ENCODE measurements at regions not wholly inside any gene's neighbourhood (a gene's known extent, or its start where the extent isn't known, plus 50 kb on each side); places are given as distances from the start of the nearest gene placed in this dataset.
"Not testable (repeated sequence)": the region's sequence is repeated elsewhere in the genome, so short reads cannot be mapped to it uniquely, and the experiment has no call there.

- H3K79me2 ChIP-seq (ENCODE audit: control insufficient read depth, insufficient read depth, low read length); FAIRE-seq; H4K20me1 ChIP-seq (ENCODE audit: control insufficient read depth, insufficient read depth); in situ Hi-C loops (cut with MboI); DNase-seq (ENCODE audit: low read depth, low spot score); RAD21 ChIA-PET (ENCODE audit: unreplicated experiment); H3K36me3 ChIP-seq (ENCODE audit: control insufficient read depth in 2 of 2, insufficient read depth in 2 of 2, low read length in 1 of 2); H3K27me3 ChIP-seq (replicated peaks in 1 of 2; ENCODE audit: control insufficient read depth in 2 of 2, insufficient read depth in 2 of 2, low read length in 1 of 2); CTCF ChIA-PET; POLR2A ChIA-PET; H2AFZ ChIP-seq (ENCODE audit: control insufficient read depth, low read depth, low read length); H3K9me3 ChIP-seq (replicated peaks; ENCODE audit: control insufficient read depth, insufficient read depth, low read length); H3K4me1 ChIP-seq (ENCODE audit: control insufficient read depth, insufficient read depth, low read length); H3K27ac ChIP-seq (ENCODE audit: control insufficient read depth, insufficient read depth); intact Hi-C loops (cut with micrococcal nuclease; ENCODE audit: unreplicated experiment); H3K4me3 ChIP-seq; H3K9ac ChIP-seq (ENCODE audit: control insufficient read depth, insufficient read depth, low read length); ATAC-seq; BruUV-seq (replicated peaks); H3K4me2 ChIP-seq (ENCODE audit: control insufficient read depth, insufficient read depth): not testable (repeated sequence)
- SMC1A ChIA-PET (ENCODE audit: uncharacterized antibody, unreplicated experiment) = interaction anchor here (1.0 kb wide), 1 partner anchor 8 kb away, joined by 3 read pairs; no protein-coding TSS in a partner anchor
Observed at GRCh38 chr6:94964703-94965102, 612.6 kb upstream of the MANEA start.

DNA sequence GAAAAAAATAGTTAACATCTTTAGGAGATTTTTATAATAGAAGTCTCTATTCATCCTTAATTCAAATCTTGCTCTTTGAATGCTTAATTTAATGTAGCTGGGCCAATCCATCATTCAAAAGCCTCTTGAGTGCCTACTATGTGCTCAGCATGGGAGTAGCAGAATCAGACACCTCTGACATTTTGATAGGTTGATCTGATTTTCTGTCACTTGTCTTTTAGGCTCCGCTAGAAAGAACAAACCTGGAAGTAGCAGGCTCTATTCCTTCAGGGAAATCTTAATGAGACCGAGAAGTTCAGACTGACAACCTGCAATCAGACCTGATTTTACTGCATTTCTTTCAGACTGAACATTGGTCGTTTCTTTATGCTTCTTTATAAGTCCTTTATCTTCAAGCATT, 588.6 kb upstream of the MANEA start:
- POLR2A ChIA-PET = no interaction called here
- no peaks in the 10 kb centered on the region for H3K4me1 ChIP-seq (ENCODE audit: control insufficient read depth, insufficient read depth, low read length)
- H3K36me3 ChIP-seq (ENCODE audit: control insufficient read depth in 2 of 2, insufficient read depth in 2 of 2, low read length in 1 of 2) = no peaks in the 10 kb centered on the region
- H3K4me2 ChIP-seq (ENCODE audit: control insufficient read depth, insufficient read depth) = no peak overlapping the region
- no peaks in the 10 kb centered on the region for H3K9me3 ChIP-seq (replicated peaks; ENCODE audit: control insufficient read depth, insufficient read depth, low read length)
- DNase-seq (ENCODE audit: low read depth, low spot score) (no peak), ATAC-seq (no peak), FAIRE-seq (no peak)
- RAD21 ChIA-PET (ENCODE audit: unreplicated experiment) = no interaction called here
- H2AFZ ChIP-seq (ENCODE audit: control insufficient read depth, low read depth, low read length) = no peak overlapping the region
- H3K27me3 ChIP-seq (replicated peaks in 1 of 2; ENCODE audit: control insufficient read depth in 2 of 2, insufficient read depth in 2 of 2, low read length in 1 of 2) = no peaks in the 10 kb centered on the region
- TF ChIP-seq NR2F1 (conservative IDR thresholded peaks at IDR 0.05) (no peak), ZZZ3 (IDR thresholded peaks at IDR 0.05; ENCODE audit: control insufficient read depth, insufficient read length, low read depth) (no peak), CHD1 (IDR thresholded peaks at IDR 0.05; ENCODE audit: low read depth, low read length) (no peak), NFXL1 (IDR thresholded peaks at IDR 0.05; ENCODE audit: borderline replicate concordance) (no peak), CREM (IDR thresholded peaks at IDR 0.05; ENCODE audit: low read depth) (no peak), DPF2 (IDR thresholded peaks at IDR 0.05) (no peak), CBX3 (IDR thresholded peaks at IDR 0.05; ENCODE audit: borderline replicate concordance, low read depth) (no peak), EGR1 (IDR thresholded peaks at IDR 0.05; ENCODE audit: borderline replicate concordance in 1 of 2, low read depth in 2 of 2, low read length in 2 of 2) (no peak), JUNB (IDR thresholded peaks at IDR 0.05) (no peak), BCLAF1 (IDR thresholded peaks at IDR 0.05) (no peak), SIX5 (IDR thresholded peaks at IDR 0.05; ENCODE audit: low read depth, low read length, severe bottlenecking) (no peak), MXI1 (IDR thresholded peaks at IDR 0.05; ENCODE audit: low read depth, low read length) (no peak), BRCA1 (IDR thresholded peaks at IDR 0.05; ENCODE audit: low read depth, low read length) (no peak)
- TF ChIP-seq, protein P1, sequence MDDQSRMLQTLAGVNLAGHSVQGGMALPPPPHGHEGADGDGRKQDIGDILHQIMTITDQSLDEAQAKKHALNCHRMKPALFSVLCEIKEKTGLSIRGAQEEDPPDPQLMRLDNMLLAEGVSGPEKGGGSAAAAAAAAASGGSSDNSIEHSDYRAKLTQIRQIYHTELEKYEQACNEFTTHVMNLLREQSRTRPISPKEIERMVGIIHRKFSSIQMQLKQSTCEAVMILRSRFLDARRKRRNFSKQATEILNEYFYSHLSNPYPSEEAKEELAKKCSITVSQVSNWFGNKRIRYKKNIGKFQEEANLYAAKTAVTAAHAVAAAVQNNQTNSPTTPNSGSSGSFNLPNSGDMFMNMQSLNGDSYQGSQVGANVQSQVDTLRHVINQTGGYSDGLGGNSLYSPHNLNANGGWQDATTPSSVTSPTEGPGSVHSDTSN (IDR thresholded peaks at IDR 0.05; ENCODE audit: insufficient replicate concordance, low read depth, low read length) = no peak
- TF ChIP-seq, protein P2, sequence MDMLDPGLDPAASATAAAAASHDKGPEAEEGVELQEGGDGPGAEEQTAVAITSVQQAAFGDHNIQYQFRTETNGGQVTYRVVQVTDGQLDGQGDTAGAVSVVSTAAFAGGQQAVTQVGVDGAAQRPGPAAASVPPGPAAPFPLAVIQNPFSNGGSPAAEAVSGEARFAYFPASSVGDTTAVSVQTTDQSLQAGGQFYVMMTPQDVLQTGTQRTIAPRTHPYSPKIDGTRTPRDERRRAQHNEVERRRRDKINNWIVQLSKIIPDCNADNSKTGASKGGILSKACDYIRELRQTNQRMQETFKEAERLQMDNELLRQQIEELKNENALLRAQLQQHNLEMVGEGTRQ (IDR thresholded peaks at IDR 0.05; ENCODE audit: borderline replicate concordance, low read depth, low read length) = no peak
- WGBS (ENCODE audit: insufficient coverage, insufficient replicate concordance, low lambda C conversion rate, missing lambda C conversion rate) = 13% methylated on average over 3 of the region's 3 CpGs
- H4K20me1 ChIP-seq (ENCODE audit: control insufficient read depth, insufficient read depth) = no peaks in the 10 kb centered on the region
- H3K9ac ChIP-seq (ENCODE audit: control insufficient read depth, insufficient read depth, low read length) = no peak overlapping the region
- H3K4me3 ChIP-seq = no peak overlapping the region
- intact Hi-C loops (cut with micrococcal nuclease; ENCODE audit: unreplicated experiment) = no loop called here
- no TSS peak for BruUV-seq (replicated peaks)
- CTCF ChIA-PET = interaction anchor here (1.1 kb wide), 1 partner anchor 103 kb away, joined by 3 read pairs; no protein-coding TSS in a partner anchor
- SMC1A ChIA-PET (ENCODE audit: uncharacterized antibody, unreplicated experiment) = no interaction called here
- no peak overlapping the region for H3K27ac ChIP-seq (ENCODE audit: control insufficient read depth, insufficient read depth)
- in situ Hi-C loops (cut with MboI) = no loop called here
- H3K79me2 ChIP-seq (ENCODE audit: control insufficient read depth, insufficient read depth, low read length) = no peaks in the 10 kb centered on the region

Data from GM12878 (cell line).